Rectal smooth muscle tissue (tissue), 1 donor: ENCODE measurements at regions not wholly inside any gene's neighbourhood (a gene's known extent, or its start where the extent isn't known, plus 50 kb on each side); places are given as distances from the start of the nearest gene placed in this dataset.

Source experiments
- H3K27ac ChIP-seq: one replicate; pipeline ENCODE4 v1.7.0; 2013; ENCODE audit warnings: low read depth, low read length, inconsistent platforms
- H3K27me3 ChIP-seq: one replicate; pipeline ENCODE4 v1.7.0; 2013; ENCODE audit warnings: low read length; ENCODE audit not compliant: control insufficient read depth, insufficient read depth
- H3K36me3 ChIP-seq: one replicate; pipeline ENCODE4 v1.7.0; 2013; ENCODE audit warnings: low read length; ENCODE audit not compliant: control insufficient read depth, insufficient read depth
- H3K4me1 ChIP-seq: one replicate; pipeline ENCODE4 v1.7.0; 2013; ENCODE audit warnings: low read length; ENCODE audit not compliant: control insufficient read depth, insufficient read depth
- H3K4me3 ChIP-seq: one replicate; pipeline ENCODE4 v1.7.0; 2013; ENCODE audit warnings: low read length
- H3K9ac ChIP-seq: one replicate; pipeline ENCODE4 v1.7.0; 2013; ENCODE audit warnings: low read length

DNA sequence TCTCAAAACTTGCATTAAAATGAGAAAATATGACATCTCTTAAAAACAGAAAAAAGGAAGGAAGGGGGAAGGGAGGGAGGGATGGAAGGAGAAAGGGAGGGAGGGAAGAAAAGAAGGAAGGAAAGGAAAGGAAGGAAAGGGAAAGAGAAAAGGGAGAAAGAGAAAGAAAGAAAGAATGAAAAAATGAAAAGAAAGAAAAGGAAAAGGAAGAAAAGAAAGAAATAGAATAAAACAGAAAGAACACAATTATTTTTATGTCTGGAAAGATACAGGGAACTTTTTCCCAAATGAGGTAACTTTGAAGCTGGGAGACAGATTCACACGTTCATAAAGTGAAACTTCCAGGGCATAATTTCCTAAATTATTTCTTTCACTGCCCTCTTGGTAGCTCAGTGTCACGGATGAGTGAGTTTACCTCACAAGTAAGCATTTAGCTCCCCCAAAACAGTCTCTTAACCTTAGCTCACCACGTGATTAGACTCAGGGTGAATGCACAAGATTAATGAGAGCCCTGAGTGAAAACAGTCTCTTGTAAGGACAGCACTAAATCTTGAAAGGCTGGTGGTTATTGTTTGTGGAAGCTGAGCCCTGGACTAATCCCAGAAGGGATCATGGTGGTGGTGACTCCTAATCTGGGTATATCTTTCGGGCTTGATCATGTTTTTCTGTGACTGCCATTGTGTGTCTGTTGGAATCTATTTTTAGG, 74.1 kb upstream of the HDAC9 start:
- Histone ChIP-seq H3K27me3 (no peaks in the 10 kb centered on the region), H3K4me3 (no peak overlapping the region), H3K27ac (no peak overlapping the region), H3K36me3 (no peaks in the 10 kb centered on the region), H3K4me1 (no peaks in the 10 kb centered on the region), H3K9ac (no peak overlapping the region)

DNA sequence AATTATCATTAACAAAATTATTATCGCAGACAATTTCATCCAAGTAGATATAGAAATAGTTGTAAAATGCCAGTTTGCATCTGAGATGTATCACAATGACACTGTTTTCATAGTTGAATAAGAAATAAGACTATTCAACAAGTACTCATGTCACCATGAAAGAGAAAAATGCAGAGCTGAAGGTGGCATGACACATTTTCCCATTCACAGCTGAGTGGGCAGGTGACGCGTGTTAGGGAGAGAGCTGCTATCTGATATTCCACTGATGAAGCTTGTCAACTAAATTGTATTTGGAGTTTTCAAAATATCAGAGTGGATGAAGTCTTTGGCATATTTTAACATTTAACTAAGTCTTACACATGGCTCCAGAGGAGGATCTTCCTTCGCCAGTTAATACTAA, 70.3 kb upstream of the HDAC9 start:
- Histone ChIP-seq H3K4me3 (no peak overlapping the region), H3K36me3 (no peaks in the 10 kb centered on the region), H3K4me1 (peaks cover 5% of the 10 kb centered on the region), H3K27me3 (no peaks in the 10 kb centered on the region), H3K9ac (no peak overlapping the region), H3K27ac (no peak overlapping the region)

DNA sequence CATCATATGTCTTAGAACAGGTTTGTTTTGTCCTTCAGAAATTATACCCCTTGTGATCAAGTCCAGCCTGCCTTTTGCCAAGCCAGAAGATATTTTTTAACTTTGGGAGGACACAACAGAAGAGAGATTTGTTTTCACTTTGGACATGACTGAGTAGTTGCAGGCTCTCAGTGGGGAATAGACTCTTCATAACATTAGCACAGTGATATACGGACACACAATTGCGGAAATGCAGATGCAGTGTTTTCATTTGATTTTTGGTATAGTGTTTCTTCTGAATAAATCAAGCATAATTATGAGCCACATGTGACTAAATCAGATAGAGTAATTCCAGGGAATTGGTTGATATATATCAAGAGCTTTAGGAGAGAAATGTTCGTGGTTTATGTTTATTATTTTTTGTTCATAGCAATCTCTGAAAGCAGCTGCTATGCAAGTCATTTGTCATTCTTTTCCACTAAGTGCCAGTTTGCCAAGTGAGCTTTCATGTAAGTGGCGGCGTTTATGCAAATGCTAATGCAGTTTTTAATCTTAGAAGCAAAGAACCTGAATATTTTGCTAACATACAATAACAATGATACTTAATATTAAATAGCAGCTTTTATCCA, 69.6 kb upstream of the HDAC9 start:
- no peaks in the 10 kb centered on the region for H3K36me3 ChIP-seq
- no peak overlapping the region for H3K4me3 ChIP-seq
- H3K27ac ChIP-seq: no peak overlapping the region
- no peak overlapping the region for H3K9ac ChIP-seq
- no peaks in the 10 kb centered on the region for H3K27me3 ChIP-seq
- H3K4me1 ChIP-seq: peaks cover 5% of the 10 kb centered on the region

DNA sequence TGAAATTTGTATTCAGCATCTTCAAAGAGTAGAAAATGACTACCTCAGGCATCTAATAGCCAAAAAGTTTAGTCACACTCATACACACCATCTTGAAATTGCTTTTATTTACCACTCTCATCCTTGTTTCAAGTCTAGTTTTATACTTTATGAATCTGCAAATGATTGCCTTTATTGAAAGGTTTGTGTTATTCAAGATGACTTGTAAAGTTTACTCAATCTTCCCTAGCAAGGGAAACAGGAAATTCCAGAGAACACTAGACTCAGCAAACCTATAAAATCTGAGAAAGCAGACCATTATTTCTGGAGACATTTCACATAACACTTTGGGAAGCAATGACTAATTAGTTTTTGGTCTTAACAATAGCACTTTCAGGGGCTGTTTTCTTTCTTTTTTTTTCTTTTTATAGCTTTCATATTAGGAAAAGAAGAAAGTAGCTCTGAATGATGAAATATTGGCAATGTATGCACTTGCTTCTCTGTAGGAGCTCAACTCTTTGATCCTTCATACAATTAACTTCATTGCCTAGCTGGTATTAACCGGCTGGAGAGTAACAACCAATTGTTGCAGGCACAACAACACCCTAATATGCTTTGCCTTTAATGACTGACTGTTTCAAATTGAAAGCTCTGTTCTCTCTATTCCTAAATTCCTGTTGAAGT, 68.9 kb upstream of the HDAC9 start:
- Histone ChIP-seq H3K27me3 (no peaks in the 10 kb centered on the region), H3K4me1 (peaks cover 5% of the 10 kb centered on the region), H3K4me3 (no peak overlapping the region), H3K36me3 (no peaks in the 10 kb centered on the region), H3K27ac (no peak overlapping the region), H3K9ac (no peak overlapping the region)

DNA sequence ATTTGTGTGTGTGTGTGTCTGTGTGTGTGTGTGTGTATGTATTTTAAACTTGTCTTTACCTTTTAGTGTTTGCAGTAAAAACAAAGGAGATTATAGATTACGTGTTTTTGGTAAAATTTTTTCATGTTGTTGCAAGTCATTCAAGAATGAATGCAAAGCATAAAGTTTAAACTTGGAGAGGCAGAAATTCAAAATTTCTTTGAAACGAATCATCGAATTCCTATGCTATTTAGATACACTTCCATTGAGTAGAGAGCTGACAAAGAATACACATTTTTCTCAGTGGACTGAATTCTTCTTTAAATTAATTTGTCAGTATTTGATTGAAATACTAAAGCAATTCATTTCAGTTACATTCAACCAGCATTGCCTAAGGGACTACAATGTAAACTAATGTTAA, 66.0 kb upstream of the HDAC9 start:
- peaks cover 5% of the 10 kb centered on the region for H3K4me1 ChIP-seq
- no peak overlapping the region for H3K9ac ChIP-seq
- H3K4me3 ChIP-seq: no peak overlapping the region
- no peaks in the 10 kb centered on the region for H3K36me3 ChIP-seq
- no peaks in the 10 kb centered on the region for H3K27me3 ChIP-seq
- H3K27ac ChIP-seq: no peak overlapping the region

DNA sequence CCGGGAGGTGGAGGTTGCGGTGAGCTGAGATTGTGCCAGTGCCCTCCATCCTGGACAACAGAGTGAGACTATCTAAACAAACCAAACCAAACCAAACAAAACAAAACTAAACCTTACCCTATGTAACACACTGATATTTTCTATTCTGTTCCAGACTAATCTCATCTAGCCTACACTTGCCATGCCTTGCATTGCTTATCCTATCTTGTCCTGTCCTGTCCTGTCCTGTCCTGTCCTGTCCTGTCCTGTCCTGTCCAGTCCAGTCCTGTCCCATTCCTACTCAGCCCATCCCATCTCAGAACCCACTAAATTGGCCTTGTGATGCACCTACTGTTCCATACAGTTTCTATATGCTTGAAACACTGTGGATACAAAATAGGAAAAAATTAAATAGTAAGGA, 64.7 kb upstream of the HDAC9 start:
- no peak overlapping the region for H3K4me3 ChIP-seq
- no peak overlapping the region for H3K9ac ChIP-seq
- H3K27ac ChIP-seq: no peak overlapping the region
- peaks cover 5% of the 10 kb centered on the region for H3K4me1 ChIP-seq
- no peaks in the 10 kb centered on the region for H3K27me3 ChIP-seq
- H3K36me3 ChIP-seq: no peaks in the 10 kb centered on the region

DNA sequence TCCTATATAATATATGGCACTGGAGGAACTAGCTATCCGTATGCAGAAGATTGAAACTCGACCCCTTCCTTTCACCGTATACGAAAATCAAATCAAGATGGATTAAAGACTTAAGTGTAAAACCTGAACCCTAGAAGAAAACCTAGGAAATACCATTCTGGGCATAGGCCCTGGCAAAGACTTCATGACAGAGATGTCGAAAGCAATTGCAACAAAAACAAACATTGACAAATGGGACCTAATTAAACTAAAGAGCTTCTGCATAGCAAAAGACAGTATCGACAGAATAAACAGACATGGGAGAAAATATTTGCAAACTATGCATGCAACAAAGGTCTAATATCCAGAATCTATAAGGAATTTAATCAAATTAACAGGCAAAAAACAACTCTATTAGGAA, 61.4 kb upstream of the HDAC9 start:
- Histone ChIP-seq H3K9ac (no peak overlapping the region), H3K4me1 (no peaks in the 10 kb centered on the region), H3K36me3 (no peaks in the 10 kb centered on the region), H3K4me3 (no peak overlapping the region), H3K27me3 (no peaks in the 10 kb centered on the region), H3K27ac (no peak overlapping the region)

DNA sequence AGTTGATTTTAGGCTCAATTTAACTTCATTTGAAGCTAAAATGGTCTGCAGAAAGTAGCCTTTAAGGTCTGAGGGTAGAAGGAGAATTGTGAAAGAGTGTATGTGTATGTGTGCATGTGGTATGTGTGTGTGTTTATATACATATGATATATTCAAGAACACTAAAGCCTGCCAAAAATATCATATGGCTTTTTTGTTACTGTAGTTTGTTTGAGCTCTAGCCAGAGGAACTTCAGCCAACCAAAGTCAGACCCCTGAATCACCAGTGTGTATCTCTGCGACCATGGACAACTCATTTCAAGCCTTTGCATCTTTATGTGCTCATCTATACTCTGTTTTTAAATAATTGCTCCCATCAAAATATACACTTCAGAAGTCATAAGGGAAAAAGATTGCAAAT, 58.4 kb upstream of the HDAC9 start:
- Histone ChIP-seq H3K4me1 (no peaks in the 10 kb centered on the region), H3K36me3 (no peaks in the 10 kb centered on the region), H3K27me3 (no peaks in the 10 kb centered on the region), H3K27ac (no peak overlapping the region), H3K9ac (no peak overlapping the region), H3K4me3 (no peak overlapping the region)

DNA sequence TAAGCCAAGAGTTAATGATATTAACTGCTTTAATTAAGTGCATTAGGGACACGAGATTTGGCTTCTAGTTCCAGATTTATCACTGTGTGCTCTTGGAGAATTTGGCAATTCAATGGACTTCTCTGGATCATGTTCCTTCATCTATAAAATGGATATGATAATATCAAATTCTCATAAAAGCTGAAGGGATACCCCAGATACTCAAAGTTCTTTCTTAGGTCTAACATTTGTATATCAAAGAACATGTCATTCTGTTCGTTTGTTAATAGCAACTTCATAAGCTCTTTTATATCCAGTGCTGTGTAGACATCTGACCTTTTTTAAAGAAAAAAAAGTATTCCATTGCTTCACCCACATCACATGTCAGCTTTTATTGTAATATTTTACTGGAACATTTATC, 54.6 kb upstream of the HDAC9 start:
- Histone ChIP-seq H3K4me3 (no peak overlapping the region), H3K27me3 (no peaks in the 10 kb centered on the region), H3K4me1 (peaks cover 3% of the 10 kb centered on the region), H3K9ac (no peak overlapping the region), H3K27ac (no peak overlapping the region), H3K36me3 (no peaks in the 10 kb centered on the region)

DNA sequence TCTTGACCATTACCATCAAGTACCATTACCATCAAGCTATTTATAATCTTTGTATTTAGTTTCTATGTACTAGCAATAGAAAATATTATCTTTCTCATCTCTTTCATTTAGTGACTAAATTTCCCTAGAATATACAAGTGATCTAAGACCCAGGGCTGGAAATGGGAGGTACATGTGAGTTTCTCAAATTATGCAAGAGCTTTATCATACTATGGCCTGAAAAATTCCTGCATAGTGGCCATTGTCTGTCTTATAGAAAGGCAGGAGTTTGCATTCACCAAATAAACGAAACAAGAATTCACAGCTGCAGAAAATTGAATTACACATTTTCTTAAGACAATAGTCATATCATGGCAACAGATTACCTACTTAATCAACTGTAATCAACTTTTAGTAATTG, 50.7 kb upstream of the HDAC9 start:
- no peak overlapping the region for H3K9ac ChIP-seq
- no peak overlapping the region for H3K27ac ChIP-seq
- H3K4me3 ChIP-seq: no peak overlapping the region
- H3K36me3 ChIP-seq: no peaks in the 10 kb centered on the region
- H3K27me3 ChIP-seq: no peaks in the 10 kb centered on the region
- peaks cover 5% of the 10 kb centered on the region for H3K4me1 ChIP-seq

DNA sequence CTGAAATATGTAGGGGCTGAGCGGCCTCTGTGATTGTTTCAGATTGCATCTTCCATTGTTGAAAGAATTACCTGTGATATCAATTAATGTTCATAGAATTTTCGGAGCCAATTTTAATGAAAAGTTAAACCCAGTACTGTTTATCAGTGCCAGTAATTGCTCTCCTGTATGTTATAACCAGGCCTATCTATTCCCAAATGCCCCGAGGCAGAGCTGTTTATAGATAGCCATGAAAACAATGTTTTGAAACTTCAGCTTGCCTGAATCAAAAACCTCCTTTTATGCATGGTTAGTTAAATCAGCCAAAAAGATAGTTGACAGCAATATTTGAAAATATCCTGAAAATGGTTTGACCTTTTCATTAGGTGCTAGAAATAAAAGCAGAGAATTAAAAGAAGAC, 50.1 kb upstream of the HDAC9 start:
- Histone ChIP-seq H3K4me1 (peaks cover 5% of the 10 kb centered on the region), H3K27ac (no peak overlapping the region), H3K27me3 (no peaks in the 10 kb centered on the region), H3K36me3 (no peaks in the 10 kb centered on the region), H3K4me3 (no peak overlapping the region), H3K9ac (no peak overlapping the region)
